Tibial artery (tissue), 4 donors: ENCODE measurements at regions not wholly inside any gene's neighbourhood (a gene's known extent, or its start where the extent isn't known, plus 50 kb on each side); places are given as distances from the start of the nearest gene placed in this dataset.

Experiments used
- DNase-seq, 2 donors: peaks; one replicate each; pipeline ENCODE4 v3.0.0-alpha.2; 2019
- H3K27ac ChIP-seq, 2 donors: fragments of 200-600 bp; sonication (generic) in 1 of 2; 1 replicate in 1 of 2; 2 replicates in 1 of 2; pipeline ENCODE4 v1.5.1; 2018 to 2019; ENCODE audit warnings: mild to moderate bottlenecking in 1 of 2
- H3K27me3 ChIP-seq, 2 donors: fragments of 200-600 bp; sonication (generic) in 1 of 2; one replicate each; pipeline versions ENCODE4 v1.5.1 to v1.6.0; 2016 to 2019
- H3K36me3 ChIP-seq, 3 donors: fragments of 200-600 bp; sonication (generic) in 2 of 3; one replicate each; pipeline ENCODE4 v1.5.1; 2016 to 2019; ENCODE audit warnings: mild to moderate bottlenecking in 2 of 3
- H3K4me1 ChIP-seq, 4 donors: fragments of 200-600 bp; sonication (generic) in 2 of 4; 1 replicate in 3 of 4; 2 replicates in 1 of 4; pipeline ENCODE4 v1.5.1; 2016 to 2019
- H3K4me3 ChIP-seq, 2 donors: fragments of 200-600 bp; sonication (generic) in 1 of 2; 1 replicate in 1 of 2; 2 replicates in 1 of 2; pipeline ENCODE4 v1.5.1; 2018 to 2019; ENCODE audit warnings: mild to moderate bottlenecking in 2 of 2
- H3K9me3 ChIP-seq, 3 donors: fragments of 200-600 bp; sonication (generic) in 1 of 3; one replicate each; pipeline ENCODE4 v1.5.1; 2016 to 2019
- CTCF ChIP-seq, 2 experiments: fragments of 200-600 bp in 1 of 2; fragments of 450-650 bp in 1 of 2; IDR thresholded peaks; one replicate each; pipeline ENCODE4 v1.5.1; 2017 to 2019; ENCODE audit warnings: antibody characterized with exemption in 2 of 2, mild to moderate bottlenecking in 1 of 2, moderate library complexity in 1 of 2
- intact Hi-C: fragments of 100-400 bp; cut with DNase I; formaldehyde crosslinking; loops from one replicate; pipeline ENCODE4 v1.15.0; 2023; ENCODE audit warnings: low total_unique reads

DNA sequence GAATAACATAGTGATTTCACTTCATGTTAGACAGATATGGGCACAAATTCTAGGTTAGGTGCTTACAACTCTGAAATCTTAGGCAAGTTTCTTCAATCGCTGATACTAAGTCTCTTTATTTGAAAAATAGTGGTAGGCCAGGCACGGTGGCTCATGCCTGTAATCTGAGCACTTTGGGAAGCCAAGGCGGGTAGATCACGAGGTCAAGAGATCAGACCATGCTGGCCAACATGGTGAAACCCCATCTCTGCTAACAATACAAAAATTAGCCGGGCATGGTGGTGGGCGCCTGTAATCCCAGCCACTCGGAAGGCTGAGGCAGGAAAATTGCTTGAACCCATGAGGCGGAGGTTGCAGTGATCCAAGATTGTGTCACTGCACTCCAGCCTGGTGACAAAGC is 729.4 kb downstream of the METTL15 start:
- DNase-seq, result no peak
- H3K9me3 ChIP-seq, result no peaks in the 10 kb centered on the region
- no peak for TF ChIP-seq CTCF (IDR thresholded peaks at IDR 0.05)
- H3K4me1 ChIP-seq, result peaks cover 0 to 34% (median 2%) of the 10 kb centered on the region in 4 donors
- H3K27ac ChIP-seq, result no peak overlapping the region
- intact Hi-C loops, result no loop called here
- no peaks in the 10 kb centered on the region for H3K27me3 ChIP-seq
- H3K4me3 ChIP-seq, result no peak overlapping the region
- no peaks in the 10 kb centered on the region for H3K36me3 ChIP-seq

GRCh38 chr11:28836285-28837081 is 728.3 kb downstream of the METTL15 start:
- intact Hi-C loops, result no loop called here
- Histone ChIP-seq H3K4me1 (peaks cover 0 to 34% (median 2%) of the 10 kb centered on the region in 4 donors), H3K4me3 (no peak overlapping the region), H3K36me3 (no peaks in the 10 kb centered on the region), H3K9me3 (no peaks in the 10 kb centered on the region), H3K27ac (peak overlapping the region; percentile 11 to 25), H3K27me3 (no peaks in the 10 kb centered on the region)
- DNase-seq, result no peak
- TF ChIP-seq CTCF (IDR thresholded peaks at IDR 0.05), result no peak

DNA sequence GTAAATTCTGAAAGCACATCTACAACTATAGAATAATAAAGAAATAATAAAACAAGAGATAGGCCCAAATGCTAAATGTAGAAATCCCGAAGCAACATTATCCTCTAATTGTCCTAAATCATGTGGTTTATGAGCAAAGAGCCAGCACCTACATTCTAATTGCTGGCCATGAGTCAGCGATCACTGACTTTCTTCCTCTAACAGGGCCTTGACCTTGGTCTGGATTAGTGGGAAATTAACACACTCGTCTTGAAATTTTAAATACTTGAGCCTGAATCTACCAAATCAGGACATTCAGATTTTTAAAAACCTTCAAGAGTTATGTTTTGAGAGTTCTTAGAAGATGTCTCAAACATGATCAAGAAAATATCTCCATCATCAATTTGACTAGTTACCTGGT is 727.6 kb downstream of the METTL15 start:
- DNase-seq, result no peak
- no peak for TF ChIP-seq CTCF (IDR thresholded peaks at IDR 0.05)
- Histone ChIP-seq H3K4me1 (peaks cover 0 to 34% (median 2%) of the 10 kb centered on the region in 4 donors), H3K4me3 (no peak overlapping the region), H3K27ac (peak overlapping the region in 1 of 2 donors; percentile 25), H3K36me3 (no peaks in the 10 kb centered on the region), H3K27me3 (no peaks in the 10 kb centered on the region), H3K9me3 (no peaks in the 10 kb centered on the region)
- intact Hi-C loops, result no loop called here

DNA sequence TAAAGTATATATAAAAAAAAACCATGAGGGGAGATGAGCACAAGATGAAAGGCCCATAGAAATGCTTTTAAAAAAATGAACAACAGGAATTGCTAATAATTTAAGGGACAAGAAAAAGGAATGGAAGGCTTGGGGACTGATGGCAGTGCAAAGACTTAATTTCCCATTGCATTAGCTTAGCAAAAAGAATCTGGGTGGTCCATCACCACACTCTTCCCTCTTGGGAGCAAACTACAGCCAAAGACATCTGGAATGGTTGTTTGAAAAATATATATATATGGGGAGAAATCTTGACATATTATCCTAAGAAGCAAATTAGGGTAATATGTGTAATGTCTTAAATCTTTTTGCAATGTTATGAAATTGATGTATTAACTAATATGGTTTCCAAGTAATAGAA is 727.1 kb downstream of the METTL15 start:
- no peak for TF ChIP-seq CTCF (IDR thresholded peaks at IDR 0.05)
- Histone ChIP-seq H3K36me3 (no peaks in the 10 kb centered on the region), H3K9me3 (no peaks in the 10 kb centered on the region), H3K27ac (no peak overlapping the region), H3K27me3 (no peaks in the 10 kb centered on the region), H3K4me1 (peaks cover 0 to 34% (median 2%) of the 10 kb centered on the region in 4 donors), H3K4me3 (no peak overlapping the region)
- intact Hi-C loops, result no loop called here
- DNase-seq, result no peak

- intact Hi-C loops, result no loop called here
- no peak overlapping the region for H3K4me3 ChIP-seq
- H3K4me1 ChIP-seq, result peaks cover 0 to 34% (median 2%) of the 10 kb centered on the region in 4 donors
- H3K9me3 ChIP-seq, result no peaks in the 10 kb centered on the region
- H3K27me3 ChIP-seq, result no peaks in the 10 kb centered on the region
- no peak overlapping the region for H3K27ac ChIP-seq
- H3K36me3 ChIP-seq, result no peaks in the 10 kb centered on the region
- no peak for TF ChIP-seq CTCF (IDR thresholded peaks at IDR 0.05)
- no peak for DNase-seq
Measured at GRCh38 chr11:28834877-28835276, 726.7 kb downstream of the METTL15 start.
